HG02870 (cell line): ENCODE measurements at regions not wholly inside any gene's neighbourhood (a gene's known extent, or its start where the extent isn't known, plus 50 kb on each side); places are given as distances from the start of the nearest gene placed in this dataset.
"Not testable (repeated sequence)": the region's sequence is repeated elsewhere in the genome, so short reads cannot be mapped to it uniquely, and the experiment has no call there.

ENCODE experiments used
- ATAC-seq: cut with Tn5 transposase; IDR thresholded peaks from one replicate; pipeline ENCODE4 v1.9.1; 2021; ENCODE audit warnings: mild to moderate bottlenecking, moderate library complexity; ENCODE audit not compliant: unreplicated experiment

DNA sequence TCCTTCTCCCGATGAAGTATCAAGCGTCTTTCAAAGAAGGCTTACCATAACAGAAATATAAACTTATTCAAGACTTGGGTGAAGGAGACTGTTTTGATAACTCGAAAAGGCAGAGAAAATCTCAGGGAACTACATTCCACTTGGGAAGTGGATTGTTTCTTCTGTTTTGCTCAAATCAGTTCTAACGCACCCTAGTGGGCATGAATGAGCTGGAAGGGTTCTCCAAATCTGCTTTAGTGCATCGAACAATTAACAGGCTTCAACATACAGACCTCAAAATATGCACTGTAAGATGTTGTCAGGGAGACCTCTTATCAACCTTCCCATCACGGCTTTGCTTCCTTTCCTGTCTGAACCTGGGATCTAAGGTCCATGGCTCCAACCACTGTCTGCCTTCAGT is 392.5 kb downstream of the CD83 start:
- ATAC-seq: no peak

DNA sequence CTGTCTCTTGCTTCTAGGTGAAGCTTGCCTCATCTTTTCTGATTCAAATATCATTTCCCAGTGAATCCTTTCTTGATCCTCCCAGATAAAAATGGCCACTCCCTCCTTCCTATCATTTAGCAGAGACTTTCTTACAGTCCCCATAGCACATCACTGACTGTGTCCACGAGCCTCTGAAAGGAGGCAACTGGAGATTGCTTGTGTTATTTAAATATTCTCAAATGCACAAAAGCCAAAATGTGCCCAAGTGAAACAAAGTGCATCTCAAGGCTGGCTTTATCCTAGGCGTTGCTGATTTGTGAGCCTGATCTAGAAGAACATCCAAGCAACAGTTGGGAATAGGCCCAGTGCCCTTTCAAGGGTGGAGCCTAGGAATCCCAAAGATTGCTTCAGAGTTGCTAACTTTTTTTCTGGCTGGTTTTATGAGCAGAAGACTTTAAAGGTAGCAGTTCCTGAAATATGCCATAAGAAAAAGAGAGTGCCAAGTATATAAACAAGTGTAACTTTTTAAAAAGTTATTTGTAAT is 393.6 kb downstream of the CD83 start:
- no peak for ATAC-seq

DNA sequence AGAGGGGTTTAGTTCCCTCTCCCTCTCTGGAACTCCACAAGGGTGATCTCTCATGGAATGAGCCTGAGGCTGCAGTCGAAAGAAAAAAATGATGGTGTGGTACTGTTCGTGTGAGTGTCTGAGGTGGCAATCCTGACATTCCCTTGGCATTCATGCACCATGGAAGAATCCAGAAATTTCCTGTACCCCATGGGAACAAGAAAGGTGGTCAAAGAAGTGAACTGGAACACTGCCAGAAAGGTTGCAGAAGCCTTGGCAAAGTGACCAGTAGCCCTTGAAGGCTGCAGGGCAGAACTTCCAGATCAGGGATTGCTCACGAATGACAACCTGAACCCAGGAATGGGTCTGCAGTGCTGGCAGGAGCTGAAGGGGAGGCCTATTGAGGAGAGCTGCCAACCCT is 394.7 kb downstream of the CD83 start:
- ATAC-seq: no peak

DNA sequence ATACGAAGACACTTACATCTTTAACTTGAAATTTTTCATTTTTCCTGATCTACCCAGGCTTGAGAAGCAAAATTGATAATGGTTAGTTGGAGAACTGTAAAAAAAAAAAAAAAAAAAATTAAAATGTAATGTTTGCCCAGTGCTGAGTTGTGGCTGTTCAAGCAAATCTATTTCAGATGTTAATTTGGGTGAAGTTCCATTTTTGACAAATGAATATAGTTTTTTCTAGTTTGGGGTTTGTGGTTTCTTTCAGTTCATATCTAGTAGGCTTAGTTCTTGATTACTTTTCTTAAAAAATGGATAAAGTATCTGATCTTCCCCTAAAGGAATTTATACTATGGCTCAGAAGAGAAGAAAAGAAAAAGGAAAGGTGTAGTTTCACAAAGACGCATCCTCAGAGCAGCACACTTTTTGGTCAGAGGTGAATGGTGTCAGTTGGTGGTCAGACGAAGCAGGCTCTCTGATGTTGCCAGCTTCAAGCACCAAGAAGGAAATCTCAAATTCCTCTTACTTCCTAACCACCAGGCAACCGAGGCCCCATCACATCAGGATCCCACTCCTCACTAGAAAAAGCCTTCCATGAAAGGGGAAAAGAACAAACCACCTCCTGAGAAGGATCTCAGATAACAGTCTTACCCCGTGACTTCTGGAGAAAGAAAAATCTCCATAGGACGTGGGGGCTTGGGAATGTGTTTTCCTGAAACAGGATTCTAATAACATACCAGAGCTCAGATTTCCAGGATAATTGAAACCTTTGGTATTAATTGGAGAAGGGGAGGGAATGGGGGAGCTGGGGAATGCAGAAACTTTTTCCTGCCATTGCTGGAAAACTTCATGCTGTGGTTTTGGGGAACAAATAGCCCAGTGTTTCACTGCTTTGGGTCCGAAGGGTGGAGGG is 396.2 kb downstream of the CD83 start:
- ATAC-seq: no peak

DNA sequence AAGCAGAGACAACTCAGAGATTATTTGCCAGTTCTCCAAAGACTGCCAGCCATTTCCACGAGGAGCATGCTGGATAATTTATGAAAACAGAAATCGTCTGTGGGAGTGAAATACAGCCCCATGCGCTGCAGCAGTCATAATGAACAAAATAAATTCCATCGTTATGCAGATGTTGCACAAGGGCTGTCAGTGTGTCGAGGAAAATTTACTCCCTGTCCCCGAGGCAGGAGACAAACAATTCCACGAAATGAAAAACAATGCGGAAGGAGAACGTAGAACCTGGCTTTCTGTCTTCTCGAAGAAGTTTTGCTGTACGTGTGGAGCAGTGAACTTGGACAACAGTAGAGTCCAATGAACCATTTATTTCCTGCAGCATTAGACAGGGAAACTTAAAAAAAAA is 399.4 kb downstream of the CD83 start:
- ATAC-seq: no peak

DNA sequence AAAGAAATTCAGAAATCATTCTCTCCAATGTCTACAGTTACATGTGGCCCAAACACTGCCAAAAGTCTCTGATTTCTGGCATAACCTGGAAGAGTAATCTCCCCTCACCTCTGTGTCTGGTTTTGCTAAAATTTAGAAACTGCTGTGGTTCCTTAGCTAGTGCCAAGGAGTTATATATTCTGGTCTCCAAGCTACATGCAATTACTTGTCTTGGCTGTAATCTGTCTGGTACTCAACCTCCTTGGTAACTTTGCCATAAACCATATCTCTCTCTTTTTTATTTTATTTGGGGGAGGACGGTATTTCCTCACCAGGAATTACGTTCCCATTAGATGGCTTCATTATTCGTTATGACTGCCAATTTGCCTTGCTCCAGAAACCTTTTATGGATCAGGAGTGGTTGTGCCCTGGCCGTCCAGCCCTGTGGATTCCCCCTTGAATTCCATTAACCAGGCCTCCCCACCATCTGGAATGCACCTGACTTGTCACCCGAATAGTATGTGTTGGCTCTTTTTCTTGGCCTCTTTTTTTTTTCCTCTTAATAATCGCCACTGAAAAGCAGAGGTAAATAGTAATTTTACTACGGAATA is 400.0 kb downstream of the CD83 start:
- ATAC-seq: no peak

DNA sequence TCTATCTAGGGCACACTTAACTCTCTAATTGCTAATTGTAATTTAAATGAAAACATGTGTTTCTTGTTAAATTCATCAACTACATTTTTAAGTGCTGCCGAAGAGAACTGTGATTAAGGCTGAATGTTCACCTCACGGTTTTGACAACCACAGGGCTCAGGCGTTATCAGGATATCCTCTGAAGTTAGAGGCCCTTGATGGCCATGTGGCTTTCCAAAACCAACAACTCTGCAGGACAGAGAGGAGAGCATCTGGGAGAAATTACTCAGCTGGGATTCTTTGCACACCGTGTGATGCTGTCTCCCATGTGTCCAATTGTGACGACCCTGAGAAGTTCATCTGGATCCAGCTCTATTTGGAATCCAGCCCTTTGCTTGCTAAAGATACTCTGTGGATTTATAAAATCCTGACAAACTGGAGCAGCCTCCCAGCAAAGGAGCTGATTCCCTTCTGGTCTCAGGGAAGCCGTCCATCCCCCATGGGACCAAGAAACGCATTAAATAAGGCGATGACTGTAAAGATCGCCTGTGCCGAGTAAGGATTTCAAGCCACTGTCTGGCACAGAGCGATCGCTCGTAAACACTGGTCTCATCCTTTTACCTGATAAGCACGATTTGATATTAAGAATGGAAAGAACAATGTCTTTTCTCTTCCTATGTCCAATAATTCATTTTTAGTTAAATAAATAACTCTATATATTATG is 401.1 kb downstream of the CD83 start:
- ATAC-seq: no peak

DNA sequence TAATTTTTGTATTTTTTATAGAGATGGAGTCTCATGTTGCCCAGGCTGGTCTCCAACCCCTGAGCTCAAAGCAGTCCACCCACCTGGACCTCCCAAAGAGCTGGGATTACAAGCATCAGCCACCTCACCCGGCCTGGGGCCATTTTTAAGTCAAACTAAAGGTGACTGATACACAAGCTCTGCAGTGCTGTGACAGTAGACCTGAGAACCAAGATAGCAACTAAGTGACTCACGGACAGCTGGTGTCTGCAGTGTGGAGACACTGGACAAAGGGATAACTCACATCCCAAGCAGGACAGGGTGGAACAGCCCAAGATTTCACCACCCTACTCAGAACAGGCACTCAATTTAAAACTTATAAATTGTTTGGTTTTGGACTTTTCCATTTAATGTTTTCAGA is 402.5 kb downstream of the CD83 start:
- ATAC-seq: no peak

DNA sequence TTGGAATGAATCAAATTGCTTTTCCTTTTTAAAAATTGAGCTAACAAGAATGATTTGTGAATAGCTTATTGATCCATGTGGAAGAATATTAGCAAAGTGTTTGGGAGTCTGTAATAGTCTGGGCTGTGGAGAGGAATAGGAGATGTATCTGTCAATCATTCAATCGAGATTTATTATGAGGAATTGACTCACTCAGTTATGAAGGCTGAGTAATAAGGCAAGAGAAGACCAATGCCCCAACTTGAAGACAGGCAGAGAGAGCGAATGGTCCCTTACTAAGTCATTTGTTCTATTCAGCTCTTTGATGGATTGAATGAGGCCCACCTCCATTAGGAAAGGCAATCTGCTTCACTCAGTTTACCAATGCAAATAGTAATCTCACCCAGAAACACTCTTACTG is 403.0 kb downstream of the CD83 start:
- ATAC-seq: no peak

DNA sequence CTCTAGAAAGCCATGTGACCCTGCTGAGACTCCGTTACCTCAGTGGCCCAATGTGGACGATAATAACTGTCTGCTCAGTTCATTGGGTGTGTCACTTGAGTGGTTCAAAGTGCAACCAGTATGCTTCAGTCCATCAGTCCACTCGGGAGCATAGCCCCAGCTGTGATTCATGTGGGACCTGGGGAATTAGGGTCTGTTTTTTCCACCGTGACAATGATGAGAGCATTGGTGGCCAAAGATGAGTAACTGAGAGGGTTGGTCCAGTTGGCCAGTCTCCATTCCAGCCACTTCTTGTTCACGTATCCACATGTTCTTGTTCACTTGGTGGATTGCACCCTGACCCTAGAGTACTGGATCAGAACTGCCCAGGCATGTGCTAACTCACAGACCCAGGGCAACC is 403.6 kb downstream of the CD83 start:
- no peak for ATAC-seq

DNA sequence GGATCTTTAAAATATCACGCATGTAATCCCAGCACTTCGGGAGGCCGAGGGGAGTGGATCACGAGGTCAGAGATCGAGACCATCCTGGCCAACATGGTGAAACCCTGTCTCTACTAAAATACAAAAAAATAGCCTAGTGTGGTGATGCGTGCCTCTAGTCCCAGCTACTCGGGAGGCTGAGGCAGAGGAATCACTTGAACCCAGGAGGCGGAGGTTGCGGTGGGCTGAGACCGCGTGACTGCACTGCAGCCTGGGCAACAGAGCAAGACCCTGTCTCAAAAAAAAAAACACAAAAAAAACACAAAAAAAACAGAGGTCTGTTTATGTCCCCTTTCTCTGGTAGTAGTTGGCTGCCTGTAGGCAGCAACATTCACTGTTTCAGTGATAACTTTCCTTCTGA is 404.3 kb downstream of the CD83 start:
- ATAC-seq: not testable (repeated sequence)

DNA sequence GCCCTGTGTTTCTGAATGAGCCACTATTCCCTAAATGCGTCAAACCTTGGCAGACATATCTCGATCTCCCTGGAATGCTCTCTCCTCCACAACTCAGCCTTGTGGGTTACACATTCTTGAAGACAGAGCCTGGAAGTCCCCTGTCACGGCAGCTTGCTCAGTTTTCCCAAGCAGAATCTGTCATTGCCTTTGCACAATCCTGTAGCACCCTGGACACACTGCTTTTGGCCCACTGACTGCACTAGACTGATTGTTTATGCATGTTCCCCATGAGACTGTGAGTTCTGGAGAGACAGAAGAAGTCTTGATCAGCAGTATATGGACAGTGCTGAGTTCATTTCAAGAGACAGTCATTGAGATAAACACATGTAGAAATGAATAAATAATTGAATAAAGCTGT is 406.7 kb downstream of the CD83 start:
- ATAC-seq: no peak

DNA sequence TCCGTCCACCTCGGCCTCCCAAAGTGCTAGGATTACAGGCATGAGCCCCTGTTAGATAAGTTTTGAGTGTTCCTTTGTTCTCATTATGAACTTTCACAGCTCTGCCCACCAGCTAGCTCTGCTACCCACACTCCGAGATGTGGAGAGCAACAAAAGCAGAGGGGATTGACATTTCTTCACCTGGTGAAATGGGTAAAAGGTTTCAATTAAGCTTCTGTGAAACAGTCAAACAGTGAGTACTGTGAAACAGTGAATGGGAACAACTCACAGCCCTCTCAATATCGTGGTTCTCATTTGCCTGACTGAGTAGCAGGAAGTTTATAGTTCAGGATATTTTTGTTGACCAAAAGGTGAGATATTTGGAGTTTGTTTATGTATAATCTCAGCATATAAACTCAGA is 412.8 kb downstream of the CD83 start:
- ATAC-seq: no peak

DNA sequence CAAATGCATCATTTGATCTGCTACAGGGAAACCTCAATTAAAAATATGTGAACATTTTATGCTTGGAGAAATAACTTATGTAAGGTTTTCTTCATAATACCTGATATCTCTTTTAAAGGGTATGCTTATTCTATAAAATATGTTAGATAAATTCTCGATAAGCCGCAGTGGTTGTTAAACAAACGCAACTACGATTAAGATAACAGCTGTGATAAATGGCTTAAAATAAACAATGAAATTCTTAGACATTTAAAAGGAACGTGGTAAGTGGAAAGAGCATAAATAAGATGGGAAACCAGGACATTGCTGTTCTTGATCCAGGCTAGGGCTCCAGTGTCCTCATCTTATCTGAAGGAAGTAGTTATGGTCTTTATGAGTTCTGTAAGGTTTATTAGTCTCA is 415.9 kb downstream of the CD83 start:
- no peak for ATAC-seq

DNA sequence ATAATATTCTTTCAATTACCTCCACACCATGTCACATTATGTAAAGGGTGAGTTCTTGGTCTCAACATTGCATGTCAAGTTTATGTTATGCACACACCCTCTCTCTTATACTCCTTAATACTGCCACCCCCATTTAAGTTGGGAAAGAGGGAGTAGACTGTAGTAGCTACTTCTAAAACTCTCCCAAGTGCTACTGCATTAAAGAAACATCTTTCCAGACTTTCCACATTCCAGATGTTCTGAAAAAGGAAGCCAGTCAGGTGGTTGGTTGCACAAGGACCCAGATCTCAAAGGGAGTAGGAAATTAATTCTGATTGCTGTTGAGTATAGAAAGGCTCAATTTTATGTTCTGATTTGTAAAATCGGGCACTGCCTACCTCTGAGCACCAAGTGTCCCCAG is 419.5 kb downstream of the CD83 start:
- ATAC-seq: no peak

DNA sequence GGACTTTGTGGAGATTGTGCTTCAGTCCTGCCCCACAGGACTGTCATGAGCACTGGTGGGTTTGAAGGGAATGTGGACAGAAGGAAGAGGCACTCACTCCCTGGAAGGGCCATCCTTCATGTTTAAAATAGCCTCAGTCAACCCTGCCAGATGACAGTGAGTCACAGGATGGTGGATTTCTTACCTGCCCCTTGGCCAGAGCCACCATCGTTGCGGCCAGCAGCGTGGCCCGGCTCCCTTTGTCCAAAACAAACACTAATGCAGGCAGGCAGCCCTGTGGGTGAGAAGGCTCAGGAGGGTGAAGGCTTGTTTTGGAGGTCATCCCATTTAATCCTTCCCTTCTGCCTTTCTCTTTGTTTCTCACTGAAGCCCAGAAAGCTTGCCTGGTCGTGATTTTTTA is 422.7 kb downstream of the CD83 start:
- no peak for ATAC-seq

DNA sequence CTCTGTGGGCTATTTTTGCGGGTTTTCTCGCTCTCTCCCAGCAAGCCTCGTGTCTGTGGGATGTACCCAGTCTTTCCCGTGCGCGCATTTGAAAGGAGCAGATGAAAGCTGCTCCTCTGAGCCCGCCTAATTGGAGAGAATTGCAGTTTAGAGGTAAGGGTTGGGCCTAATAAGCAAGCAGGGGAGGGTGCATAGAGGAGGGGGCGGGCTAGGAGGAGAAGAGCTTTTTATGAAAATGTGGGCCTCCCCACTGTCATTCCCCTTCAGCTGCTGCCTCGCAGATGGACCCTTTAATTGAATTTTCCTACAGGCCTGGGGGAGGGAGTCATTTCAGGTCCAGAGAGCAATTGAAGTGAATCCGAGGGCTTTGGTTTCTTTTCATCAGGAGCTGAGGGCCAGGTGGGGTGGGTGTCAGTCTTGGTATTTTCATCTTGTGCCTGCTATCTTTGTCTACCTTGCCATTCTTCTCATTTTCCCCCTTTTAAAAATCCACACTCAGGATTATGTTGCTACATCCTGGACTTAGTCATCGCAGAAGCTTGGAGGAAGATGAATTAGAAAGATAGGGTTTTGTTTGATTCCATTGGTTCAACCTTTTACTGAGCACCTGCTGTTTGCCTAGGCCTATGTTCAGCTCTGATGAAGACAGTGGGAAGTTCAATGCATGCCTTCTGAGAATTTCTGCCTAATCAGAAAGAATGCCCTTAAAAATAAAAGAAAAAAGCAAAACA is 423.4 kb downstream of the CD83 start:
- ATAC-seq: no peak

DNA sequence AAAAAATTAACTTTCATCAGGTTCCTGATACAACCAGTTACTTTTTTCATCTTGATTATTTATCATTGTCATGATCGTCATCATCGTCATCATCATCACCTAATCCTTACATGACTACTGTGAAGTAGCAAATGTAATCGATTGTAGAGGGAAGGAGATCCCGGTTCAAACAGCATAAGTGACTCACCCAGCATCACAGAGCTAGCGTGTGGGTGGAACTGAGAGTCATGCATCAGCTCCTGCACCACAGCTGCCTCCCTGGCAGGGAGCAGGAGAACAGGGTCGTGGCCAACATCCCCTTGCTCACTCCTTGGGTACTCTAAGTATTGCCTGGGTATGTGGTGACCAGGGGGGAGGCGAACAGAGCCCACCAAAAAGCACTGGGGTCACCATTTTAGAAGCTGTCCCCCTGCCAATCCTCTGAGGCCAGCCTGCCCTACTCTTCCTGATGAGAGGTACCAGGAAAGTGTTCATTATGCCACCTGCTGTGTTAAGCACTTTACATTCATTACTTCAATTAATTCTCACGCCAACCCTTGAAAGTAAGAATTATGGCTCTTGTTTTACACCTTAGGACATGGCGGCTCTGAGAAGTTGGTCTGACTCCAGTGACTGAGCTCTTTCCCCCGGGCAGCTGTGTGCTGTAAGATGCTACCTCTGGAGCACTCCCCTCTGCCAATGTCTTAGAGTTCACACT is 425.2 kb downstream of the CD83 start:
- ATAC-seq: peak; percentile 77

DNA sequence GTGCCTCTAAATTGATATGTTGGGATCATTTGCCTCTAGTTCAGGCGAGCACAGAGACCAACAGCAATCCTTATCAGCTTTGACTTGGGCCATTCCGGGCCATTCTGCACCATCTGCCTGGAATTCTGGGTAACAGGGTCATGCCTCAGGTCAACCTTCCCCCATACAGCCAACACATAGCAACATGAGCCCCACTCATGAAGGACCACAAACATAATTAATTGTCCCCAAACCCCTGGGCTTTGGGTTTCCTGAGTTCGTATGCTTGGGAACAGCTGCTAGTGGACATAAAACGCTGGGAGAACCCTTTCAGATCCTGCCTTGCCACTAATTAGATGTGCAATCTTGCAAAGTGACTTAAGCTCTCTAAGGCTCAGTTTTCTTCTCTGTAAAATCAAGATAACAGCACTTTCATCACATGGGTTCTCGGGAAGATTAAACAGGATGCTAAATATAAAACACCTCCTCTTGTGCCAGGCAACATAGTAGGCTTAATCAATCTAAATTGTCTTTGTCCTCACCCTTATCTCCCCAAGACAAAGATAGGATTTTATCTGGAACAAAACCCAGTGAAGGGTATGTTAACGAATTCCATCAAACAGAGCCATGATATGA is 426.5 kb downstream of the CD83 start:
- ATAC-seq: no peak

DNA sequence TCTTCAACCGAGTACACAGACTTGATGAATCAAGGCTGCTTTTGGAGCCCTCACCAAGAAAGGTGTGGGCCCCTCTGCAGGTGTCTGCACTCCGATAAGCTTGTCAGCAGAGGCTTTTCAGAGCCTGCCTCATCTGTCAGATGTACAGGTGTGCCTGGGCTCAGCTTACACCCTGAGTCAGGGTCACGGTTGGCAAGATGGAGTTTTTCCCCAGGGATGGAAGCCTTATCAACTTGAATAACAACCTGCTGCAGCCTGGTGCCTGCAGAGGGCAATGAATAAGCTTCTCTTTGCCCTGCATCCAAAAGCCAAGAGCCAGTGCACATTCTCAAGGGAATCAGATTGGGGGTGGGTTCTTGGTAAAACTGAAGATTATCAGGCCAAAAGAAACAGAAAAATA is 427.1 kb downstream of the CD83 start:
- ATAC-seq: no peak
